Endothelial cell of umbilical vein (primary cell): ENCODE measurements at regions not wholly inside any gene's neighbourhood (a gene's known extent, or its start where the extent isn't known, plus 50 kb on each side); places are given as distances from the start of the nearest gene placed in this dataset.

Experiments
- EZH2 ChIP-seq: IDR thresholded peaks from 2 replicates; pipeline ENCODE4 v1.6.1; 2012; ENCODE audit warnings: borderline replicate concordance, low read depth, mild to moderate bottlenecking, moderate library complexity, low read length, inconsistent platforms; ENCODE audit not compliant: severe bottlenecking
- GATA2 ChIP-seq: IDR thresholded peaks from 2 replicates; pipeline ENCODE4 v1.7.0; 2011; ENCODE audit warnings: low read depth, mild to moderate bottlenecking, moderate library complexity, mixed read lengths, low read length; ENCODE audit not compliant: insufficient read length, insufficient read depth
- MAX ChIP-seq: IDR thresholded peaks from 2 replicates; pipeline ENCODE4 v1.6.1; 2011; ENCODE audit not compliant: insufficient read depth, insufficient read length
- MYC ChIP-seq: IDR thresholded peaks from one replicate; pipeline ENCODE4 v1.6.1; 2011; ENCODE audit warnings: mild to moderate bottlenecking, low read depth, low read length
- POLR2A ChIP-seq: IDR thresholded peaks from 2 replicates; pipeline ENCODE4 v1.6.1; 2012; ENCODE audit warnings: low read depth, mild to moderate bottlenecking, control low read depth, low read length
- POLR2AphosphoS5 ChIP-seq: IDR thresholded peaks from 2 replicates; pipeline ENCODE4 v1.6.1; 2012; ENCODE audit warnings: low read depth, mild to moderate bottlenecking, control low read depth, low read length, moderate library complexity; ENCODE audit not compliant: insufficient read depth
- TF ChIP-seq, protein P1 (sequence below), 2 donors: IDR thresholded peaks; 1 replicate in 1 of 2; 2 replicates in 1 of 2; pipeline ENCODE4 v1.5.1; 2011; ENCODE audit warnings: low read length in 2 of 2, mild to moderate bottlenecking in 2 of 2, moderate library complexity in 2 of 2, control low read depth in 1 of 2, inconsistent platforms in 1 of 2, low read depth in 1 of 2; ENCODE audit not compliant: insufficient read depth in 1 of 2; ENCODE audit errors: extremely low read depth in 1 of 2

DNA sequence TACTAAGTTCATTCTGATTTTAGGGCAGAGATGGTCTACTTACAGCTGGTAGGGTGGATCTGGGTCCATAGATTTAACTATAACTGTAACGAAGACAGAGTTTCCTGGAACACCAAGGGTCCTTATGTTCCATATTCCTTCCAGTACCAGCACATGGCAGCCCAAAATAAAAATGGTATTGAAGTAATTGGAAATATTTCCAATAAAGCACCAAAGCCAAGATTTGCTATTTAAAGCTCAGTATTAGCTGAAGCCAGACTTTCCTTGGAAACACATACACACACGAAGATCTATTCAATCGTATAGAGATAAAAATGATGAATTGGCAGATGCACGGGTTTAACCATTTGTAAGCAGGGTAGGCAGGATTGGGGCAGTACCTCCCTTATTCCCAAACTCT is 289.1 kb upstream of the SORCS1 start:
- TF ChIP-seq, protein P1, sequence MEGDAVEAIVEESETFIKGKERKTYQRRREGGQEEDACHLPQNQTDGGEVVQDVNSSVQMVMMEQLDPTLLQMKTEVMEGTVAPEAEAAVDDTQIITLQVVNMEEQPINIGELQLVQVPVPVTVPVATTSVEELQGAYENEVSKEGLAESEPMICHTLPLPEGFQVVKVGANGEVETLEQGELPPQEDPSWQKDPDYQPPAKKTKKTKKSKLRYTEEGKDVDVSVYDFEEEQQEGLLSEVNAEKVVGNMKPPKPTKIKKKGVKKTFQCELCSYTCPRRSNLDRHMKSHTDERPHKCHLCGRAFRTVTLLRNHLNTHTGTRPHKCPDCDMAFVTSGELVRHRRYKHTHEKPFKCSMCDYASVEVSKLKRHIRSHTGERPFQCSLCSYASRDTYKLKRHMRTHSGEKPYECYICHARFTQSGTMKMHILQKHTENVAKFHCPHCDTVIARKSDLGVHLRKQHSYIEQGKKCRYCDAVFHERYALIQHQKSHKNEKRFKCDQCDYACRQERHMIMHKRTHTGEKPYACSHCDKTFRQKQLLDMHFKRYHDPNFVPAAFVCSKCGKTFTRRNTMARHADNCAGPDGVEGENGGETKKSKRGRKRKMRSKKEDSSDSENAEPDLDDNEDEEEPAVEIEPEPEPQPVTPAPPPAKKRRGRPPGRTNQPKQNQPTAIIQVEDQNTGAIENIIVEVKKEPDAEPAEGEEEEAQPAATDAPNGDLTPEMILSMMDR (IDR thresholded peaks at IDR 0.05; ENCODE audit: extremely low read depth in 1 of 2, insufficient read depth in 1 of 2, low read depth in 1 of 2, low read length in 2 of 2): no peak
- TF ChIP-seq EZH2 (no peak), MAX (no peak), POLR2A (no peak), POLR2AphosphoS5 (no peak), GATA2 (no peak), MYC (no peak)
